ENCODE measurements at regions not wholly inside any gene's neighbourhood (a gene's known extent, or its start where the extent isn't known, plus 50 kb on each side); places are given as distances from the start of the nearest gene placed in this dataset.

DNA sequence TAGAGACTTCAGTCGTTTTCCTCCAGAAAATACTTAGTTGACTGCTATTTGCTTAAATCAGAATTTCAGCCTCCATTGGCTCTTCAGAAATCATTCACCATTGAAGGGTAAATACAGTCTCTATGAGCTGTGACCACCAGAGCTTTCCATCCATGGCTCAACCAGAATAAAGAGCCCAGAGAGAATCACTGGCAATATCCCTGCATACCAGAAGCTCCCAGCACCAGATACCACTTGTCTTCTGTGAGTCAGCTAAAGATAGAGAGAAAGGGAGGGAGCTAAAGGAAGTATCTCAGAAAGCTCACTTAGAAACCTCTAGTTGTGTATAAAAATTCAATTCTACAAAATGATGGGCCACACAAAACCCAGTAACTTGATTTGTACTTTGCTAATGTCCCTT lies 115.2 kb upstream of the TMCO5A start:
- Histone ChIP-seq H3K4me1 (replicated peaks in 1 of 2) (no peaks in the 10 kb centered on the region), H3K9me3 (replicated peaks in 1 of 3) (no peaks in the 10 kb centered on the region), H3K27me3 (no peaks in the 10 kb centered on the region), H3K4me3 (no peak overlapping the region), H3K36me3 (replicated peaks in 1 of 2) (no peaks in the 10 kb centered on the region), H3K27ac (no peak overlapping the region)
- WGBS, 4 donors: 64 to 90% (median 70%) methylated on average over 1 of the region's 1 CpG
- intact Hi-C loops (cut with DNase I): no loop called here
- no peak for TF ChIP-seq POLR2A (IDR thresholded peaks at IDR 0.05)
- TF ChIP-seq, protein P1, sequence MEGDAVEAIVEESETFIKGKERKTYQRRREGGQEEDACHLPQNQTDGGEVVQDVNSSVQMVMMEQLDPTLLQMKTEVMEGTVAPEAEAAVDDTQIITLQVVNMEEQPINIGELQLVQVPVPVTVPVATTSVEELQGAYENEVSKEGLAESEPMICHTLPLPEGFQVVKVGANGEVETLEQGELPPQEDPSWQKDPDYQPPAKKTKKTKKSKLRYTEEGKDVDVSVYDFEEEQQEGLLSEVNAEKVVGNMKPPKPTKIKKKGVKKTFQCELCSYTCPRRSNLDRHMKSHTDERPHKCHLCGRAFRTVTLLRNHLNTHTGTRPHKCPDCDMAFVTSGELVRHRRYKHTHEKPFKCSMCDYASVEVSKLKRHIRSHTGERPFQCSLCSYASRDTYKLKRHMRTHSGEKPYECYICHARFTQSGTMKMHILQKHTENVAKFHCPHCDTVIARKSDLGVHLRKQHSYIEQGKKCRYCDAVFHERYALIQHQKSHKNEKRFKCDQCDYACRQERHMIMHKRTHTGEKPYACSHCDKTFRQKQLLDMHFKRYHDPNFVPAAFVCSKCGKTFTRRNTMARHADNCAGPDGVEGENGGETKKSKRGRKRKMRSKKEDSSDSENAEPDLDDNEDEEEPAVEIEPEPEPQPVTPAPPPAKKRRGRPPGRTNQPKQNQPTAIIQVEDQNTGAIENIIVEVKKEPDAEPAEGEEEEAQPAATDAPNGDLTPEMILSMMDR (IDR thresholded peaks at IDR 0.05): no peak
- DNase-seq: no peak

DNA sequence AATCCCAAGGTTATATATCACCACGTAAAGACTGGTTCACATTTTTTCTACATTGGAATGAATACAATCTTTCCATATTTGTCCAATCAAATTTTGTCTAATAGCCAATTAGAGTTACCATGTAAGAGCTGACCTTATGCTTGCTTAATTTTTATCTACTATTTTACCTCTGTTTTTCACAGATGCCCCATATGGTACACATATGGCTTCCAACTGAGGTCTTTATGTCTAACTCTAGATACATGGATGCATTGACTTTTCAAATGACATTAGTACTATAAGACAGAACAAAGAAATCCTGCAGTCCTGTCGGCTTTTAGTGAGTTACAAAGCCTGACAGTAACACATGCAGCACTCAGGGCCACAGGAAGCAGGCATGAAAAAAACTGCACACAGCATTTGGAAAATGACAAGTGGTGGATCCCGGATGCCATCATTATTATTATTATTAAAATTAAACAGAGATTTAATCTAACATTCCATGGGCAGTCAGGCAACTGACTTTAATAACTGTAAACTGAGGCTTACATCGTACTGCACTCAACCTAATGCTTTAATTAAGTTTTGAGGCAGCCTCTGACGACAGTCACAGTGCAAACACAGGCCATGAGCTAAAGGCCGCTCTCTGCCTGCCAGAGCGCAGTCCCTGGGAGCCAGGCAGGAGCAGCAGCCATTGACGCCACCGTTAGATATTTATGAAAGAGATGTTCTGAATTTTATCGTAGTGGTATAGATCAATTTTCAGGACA lies 113.9 kb upstream of the TMCO5A start:
- WGBS, 4 donors: 77 to 82% (median 78%) methylated on average over 10 of the region's 10 CpGs
- intact Hi-C loops (cut with DNase I): no loop called here
- no peak for TF ChIP-seq POLR2A (IDR thresholded peaks at IDR 0.05)
- TF ChIP-seq, protein P1 (IDR thresholded peaks at IDR 0.05): no peak
- Histone ChIP-seq H3K36me3 (replicated peaks in 1 of 2) (no peaks in the 10 kb centered on the region), H3K27me3 (no peaks in the 10 kb centered on the region), H3K27ac (no peak overlapping the region), H3K9me3 (replicated peaks in 1 of 3) (no peaks in the 10 kb centered on the region), H3K4me3 (no peak overlapping the region), H3K4me1 (replicated peaks in 1 of 2) (no peaks in the 10 kb centered on the region)
- DNase-seq: no peak

DNA sequence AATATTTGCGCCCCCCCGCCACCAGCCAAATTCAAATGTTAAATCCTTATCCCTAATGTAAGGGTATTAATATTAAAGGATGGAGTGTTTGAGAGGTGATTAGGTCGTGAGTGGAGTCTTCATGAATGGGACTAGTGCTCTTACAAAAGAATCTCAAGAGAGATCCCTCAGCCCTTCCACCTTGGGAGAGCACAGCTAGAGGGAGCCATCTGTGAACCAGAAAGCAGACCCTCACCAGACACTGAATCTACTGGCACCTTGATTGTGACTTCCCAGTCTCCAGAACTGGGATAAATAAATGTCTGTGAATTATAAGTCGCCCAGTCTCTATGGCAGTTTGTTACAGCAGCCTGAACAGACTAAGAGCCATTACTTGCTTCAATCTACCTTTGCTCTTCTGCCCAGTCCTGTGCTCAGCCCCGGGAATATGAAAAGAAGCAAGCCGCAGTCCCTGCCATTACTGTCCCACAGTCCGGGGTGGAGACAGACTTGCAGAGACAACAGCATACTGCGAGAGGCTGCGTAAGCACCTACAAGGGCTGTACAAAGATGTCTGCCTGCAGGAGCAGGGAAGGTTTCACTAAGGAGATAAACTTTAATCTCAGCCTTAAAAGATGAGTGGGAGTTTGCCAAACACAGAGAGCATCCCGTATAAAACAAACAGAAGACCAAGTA lies 110.7 kb upstream of the TMCO5A start:
- no peak for TF ChIP-seq POLR2A (IDR thresholded peaks at IDR 0.05)
- TF ChIP-seq, protein P1 (IDR thresholded peaks at IDR 0.05): no peak
- no peak overlapping the region for H3K27ac ChIP-seq
- H3K4me3 ChIP-seq: no peak overlapping the region
- H3K27me3 ChIP-seq: no peaks in the 10 kb centered on the region
- H3K4me1 ChIP-seq (replicated peaks in 1 of 2): no peaks in the 10 kb centered on the region
- H3K36me3 ChIP-seq (replicated peaks in 1 of 2): no peaks in the 10 kb centered on the region
- WGBS, 4 donors: 77 to 82% (median 81%) methylated on average over 10 of the region's 10 CpGs
- DNase-seq: no peak
- intact Hi-C loops (cut with DNase I): no loop called here
- H3K9me3 ChIP-seq (replicated peaks in 1 of 3): no peaks in the 10 kb centered on the region

DNA sequence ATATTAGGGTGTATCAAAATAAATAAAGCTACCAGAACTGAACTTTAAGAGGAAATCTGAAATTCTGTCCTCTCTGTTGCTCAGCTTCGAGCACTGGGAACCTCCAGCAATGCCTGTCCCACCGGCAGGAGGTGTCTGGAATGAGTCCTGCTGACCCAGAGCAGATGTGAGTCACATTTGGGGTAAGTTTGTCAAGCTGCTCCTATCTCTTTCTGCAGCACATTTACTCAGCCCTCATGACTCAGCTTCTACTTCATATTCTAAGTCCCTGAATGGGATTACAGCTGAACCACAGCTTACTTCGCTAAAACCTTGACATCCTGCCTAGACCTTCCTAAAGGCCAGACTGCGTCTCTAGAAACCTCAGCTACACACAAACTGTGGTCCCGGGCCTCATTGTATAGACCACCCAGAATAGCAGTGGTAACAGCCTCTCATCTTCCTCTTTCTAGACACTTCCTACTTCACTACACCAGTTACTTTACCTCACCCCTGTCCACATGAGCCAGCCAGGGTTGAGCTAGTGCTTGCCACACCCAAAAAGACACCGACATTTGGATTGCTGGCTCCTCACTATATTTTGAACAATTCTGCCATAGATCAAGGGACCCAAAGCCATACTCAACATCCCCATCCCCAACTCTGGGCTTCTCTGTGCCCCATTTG lies 109.6 kb upstream of the TMCO5A start:
- no peak overlapping the region for H3K27ac ChIP-seq
- WGBS, 4 donors: 38 to 44% (median 41%) methylated on average over 6 of the region's 6 CpGs
- no peaks in the 10 kb centered on the region for H3K9me3 ChIP-seq (replicated peaks in 1 of 3)
- TF ChIP-seq POLR2A (IDR thresholded peaks at IDR 0.05): no peak
- TF ChIP-seq, protein P1 (IDR thresholded peaks at IDR 0.05): peak in 1 of 6 experiments; percentile 24
- intact Hi-C loops (cut with DNase I): no loop called here
- peak; percentile 15 to 60 (median 53) for DNase-seq
- no peaks in the 10 kb centered on the region for H3K4me1 ChIP-seq (replicated peaks in 1 of 2)
- H3K36me3 ChIP-seq (replicated peaks in 1 of 2): no peaks in the 10 kb centered on the region
- no peak overlapping the region for H3K4me3 ChIP-seq
- no peaks in the 10 kb centered on the region for H3K27me3 ChIP-seq
